ENCODE measurements at regions not wholly inside any gene's neighbourhood (a gene's known extent, or its start where the extent isn't known, plus 50 kb on each side); places are given as distances from the start of the nearest gene placed in this dataset.

DNA sequence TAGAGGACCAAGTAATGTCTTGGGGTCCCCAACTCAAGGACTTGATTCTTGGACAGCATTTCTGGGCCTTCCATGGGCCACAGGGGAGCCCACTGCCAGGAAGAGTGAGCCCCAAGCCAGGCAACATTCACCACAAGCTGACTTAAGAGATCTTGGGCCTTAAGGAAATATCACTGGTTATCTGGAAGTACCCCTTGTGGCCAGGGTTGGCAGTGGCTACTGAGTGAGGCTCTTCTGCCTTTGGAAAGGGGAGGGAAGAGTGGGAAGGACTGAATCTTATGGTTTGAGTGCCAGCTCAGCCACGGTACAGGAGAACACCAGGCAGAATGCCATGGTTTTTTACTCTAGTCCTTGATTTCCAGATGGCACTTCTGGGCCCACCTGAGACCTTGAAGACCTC, 228.9 kb upstream of the RGS18 start:
- TF ChIP-seq, protein P1, sequence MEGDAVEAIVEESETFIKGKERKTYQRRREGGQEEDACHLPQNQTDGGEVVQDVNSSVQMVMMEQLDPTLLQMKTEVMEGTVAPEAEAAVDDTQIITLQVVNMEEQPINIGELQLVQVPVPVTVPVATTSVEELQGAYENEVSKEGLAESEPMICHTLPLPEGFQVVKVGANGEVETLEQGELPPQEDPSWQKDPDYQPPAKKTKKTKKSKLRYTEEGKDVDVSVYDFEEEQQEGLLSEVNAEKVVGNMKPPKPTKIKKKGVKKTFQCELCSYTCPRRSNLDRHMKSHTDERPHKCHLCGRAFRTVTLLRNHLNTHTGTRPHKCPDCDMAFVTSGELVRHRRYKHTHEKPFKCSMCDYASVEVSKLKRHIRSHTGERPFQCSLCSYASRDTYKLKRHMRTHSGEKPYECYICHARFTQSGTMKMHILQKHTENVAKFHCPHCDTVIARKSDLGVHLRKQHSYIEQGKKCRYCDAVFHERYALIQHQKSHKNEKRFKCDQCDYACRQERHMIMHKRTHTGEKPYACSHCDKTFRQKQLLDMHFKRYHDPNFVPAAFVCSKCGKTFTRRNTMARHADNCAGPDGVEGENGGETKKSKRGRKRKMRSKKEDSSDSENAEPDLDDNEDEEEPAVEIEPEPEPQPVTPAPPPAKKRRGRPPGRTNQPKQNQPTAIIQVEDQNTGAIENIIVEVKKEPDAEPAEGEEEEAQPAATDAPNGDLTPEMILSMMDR (IDR thresholded peaks at IDR 0.05; ENCODE audit: low read depth, low read length): no peak
- no peak for TF ChIP-seq POLR2A (IDR thresholded peaks at IDR 0.05; ENCODE audit: extremely low read depth, insufficient read length)
- TF ChIP-seq, protein P2, sequence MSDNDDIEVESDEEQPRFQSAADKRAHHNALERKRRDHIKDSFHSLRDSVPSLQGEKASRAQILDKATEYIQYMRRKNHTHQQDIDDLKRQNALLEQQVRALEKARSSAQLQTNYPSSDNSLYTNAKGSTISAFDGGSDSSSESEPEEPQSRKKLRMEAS (IDR thresholded peaks at IDR 0.05; ENCODE audit: low read depth, low read length): no peak

Data from NB4 (cell line).